T-helper 2 cell treated with Interferon-gamma antibody and Interleukin-4, amounts not matched to agents 100 ng/mL and 5 ng/mL, for 36 hours (primary cell): ENCODE measurements at regions not wholly inside any gene's neighbourhood (a gene's known extent, or its start where the extent isn't known, plus 50 kb on each side); places are given as distances from the start of the nearest gene placed in this dataset.

Experiments
- intact Hi-C: fragments of 100-400 bp; cut with micrococcal nuclease; formaldehyde crosslinking; loops from one replicate; pipeline ENCODE4 v1.15.1; 2023

DNA sequence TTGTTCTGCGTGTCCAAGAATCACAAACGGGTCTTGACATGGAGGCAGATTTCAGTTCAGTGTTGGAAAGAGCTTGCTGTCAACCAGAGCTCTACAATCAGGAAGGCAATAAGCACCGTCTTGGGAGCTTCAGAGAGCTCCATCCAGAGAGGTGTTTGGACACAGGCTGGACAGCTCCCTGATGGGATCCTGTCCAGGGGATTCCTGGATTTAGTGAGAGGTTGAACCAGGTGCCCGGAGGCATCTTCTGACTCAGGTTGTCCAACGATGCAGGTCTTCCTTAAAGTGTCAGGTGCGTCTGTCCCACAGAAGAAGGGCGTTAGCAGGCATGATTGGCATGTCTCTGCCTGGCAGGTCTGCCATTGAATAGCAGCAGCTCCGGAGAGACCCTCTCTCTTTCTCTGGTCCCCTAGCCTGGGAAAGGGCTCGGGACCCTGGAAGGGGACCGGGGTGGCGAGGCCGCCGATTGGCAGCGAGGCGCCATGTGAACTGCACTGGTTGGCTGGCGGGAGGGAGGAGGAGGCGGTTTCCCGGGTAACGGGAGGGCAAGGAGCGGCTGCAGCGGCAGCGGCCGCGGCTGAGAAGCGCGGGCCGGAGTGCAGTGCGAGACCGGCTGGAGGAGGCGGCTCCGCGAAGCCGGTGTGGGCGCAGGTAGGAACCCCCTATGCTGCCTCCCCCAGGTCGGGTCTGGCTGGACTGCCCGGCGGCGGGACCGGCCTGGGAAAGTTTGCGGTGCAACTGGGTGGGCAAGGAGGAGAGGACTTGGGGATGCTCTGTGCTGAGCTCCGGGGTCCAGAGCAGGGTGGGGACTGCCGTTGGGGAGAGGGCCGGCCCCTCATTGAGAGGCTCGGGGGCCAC lies 104.1 kb upstream of the E2F8 start:
- intact Hi-C loops: no loop called here

DNA sequence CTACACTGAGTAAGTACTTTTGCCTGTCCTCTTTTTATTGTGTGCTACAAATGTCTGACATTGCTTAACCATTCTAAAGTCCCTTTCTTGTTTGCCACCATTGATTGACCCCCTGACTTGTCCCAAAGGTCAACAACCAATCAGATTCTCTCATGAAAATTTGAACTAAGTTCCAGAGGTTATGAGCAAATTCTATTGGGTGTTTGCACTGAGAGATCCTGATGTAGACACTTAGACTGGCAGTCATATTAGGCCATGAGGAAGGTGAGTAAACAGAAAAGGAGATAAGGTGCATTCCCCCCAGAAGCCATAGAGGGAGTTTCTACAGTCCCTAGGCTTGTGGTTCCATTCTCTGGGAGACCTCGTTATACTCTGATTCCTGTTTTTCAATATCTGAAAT lies 101.3 kb upstream of the E2F8 start:
- intact Hi-C loops: no loop called here

DNA sequence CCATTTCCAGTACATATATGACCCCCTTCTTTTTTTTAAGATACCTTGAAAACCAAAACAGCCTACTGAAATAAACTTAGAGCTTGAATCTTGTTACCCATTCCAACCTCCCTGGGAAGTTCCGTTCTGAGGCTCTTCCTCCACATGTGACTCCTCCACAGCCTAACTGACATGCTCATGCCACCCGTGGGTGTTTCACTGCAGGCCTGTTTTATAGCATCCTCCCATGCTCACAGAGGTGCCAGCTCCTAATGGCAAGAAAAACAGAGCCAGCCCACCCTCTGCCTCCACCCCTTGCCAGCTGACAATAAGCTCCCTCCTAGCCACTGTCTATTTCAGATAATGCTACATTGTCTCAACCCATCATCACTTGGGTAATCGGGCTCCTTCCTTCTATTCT lies 97.6 kb upstream of the E2F8 start:
- intact Hi-C loops: no loop called here

DNA sequence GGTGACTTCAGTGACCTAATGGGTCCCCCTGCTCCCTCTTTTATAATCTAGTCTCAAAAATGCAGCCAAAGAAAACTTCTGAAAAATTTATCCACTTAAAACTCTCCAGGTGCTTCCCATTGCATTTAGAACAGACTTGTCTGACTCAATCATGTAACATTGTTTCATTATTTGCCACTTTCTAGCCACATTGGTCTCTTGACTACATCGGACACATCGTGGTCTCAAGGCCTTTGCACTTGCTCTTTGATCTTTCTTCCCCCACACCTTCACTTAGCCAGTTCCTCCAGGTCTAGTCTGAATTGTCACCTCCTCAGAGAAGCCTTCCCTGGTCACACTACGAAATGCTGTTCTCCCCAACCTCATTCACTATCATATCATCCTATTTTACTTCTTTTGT lies 97.0 kb upstream of the E2F8 start:
- intact Hi-C loops: no loop called here

DNA sequence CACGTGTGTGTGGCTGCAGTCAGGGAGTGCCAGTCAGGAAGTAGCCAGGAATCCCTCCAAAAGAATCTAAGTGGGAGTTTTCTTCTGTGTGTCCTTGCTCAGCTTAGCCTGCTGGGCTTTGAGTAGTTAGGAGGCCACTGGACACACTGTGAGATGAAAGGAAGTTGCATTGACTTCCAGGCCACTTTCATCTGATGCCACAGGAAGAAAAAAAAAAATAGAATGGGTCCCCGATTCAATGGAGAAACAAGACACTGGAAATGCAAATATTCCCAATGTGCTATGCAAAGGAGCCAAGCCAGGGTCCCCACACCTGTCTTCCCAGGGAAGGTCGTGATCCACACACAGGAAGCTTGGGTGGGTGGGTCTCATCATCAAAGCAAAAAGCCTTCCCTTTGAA lies 95.6 kb upstream of the E2F8 start:
- intact Hi-C loops: no loop called here

DNA sequence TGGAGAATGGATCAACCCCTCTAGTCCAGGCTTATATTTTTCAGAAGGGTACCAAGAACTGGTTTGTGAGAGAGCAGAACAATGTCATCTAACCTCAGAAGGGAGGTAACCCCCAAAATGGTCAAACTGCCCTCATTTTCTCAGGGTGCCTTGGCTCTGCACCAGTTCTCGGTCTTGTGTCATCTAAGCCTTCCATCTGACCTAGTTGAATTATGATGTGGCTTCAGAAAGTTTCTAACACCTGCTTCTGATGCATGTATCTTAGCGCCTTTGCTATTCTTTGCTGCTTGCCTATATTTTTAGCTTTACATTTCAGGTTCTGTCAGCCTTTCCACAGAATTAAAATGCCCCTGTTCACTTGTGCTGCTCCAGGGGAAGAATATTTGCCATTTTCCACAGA lies 91.7 kb upstream of the E2F8 start:
- intact Hi-C loops: no loop called here

DNA sequence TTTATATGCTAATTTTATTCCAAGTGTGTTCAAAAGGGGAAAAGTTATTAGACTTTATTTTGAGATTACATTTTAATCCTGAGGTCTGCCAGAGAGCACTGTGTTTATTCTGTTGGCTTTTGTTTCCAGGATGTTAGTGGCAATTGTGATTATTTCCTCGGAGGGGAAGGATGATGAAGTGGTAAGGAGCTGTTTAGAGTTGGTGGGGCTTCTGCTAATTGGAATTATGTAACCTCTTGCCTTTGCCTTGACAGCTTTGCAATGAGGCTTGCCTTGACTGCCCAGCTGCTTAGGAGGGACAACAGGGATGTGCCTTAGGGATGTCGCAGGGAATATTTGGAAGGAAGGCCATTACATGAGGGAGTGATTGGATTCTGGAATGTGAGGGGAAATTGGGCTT lies 89.7 kb upstream of the E2F8 start:
- intact Hi-C loops: no loop called here

DNA sequence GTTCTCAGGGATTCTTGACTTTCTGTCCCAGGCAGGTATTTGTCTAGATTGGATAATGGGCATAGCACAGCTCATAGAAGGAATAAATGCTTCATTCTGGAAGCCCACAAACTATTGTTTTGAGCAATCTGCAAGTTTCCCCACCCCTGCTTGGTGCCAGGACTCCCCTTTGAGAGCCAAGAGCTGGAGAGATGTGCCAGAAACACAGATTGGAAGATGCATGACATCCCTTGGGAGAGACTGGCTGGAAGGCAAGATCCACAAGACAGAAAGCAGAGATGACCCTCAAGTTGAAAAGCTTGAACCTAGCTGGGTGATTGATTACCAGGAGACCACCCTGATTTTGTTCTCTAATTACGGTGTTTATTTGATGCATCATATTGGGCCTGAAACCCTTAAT lies 89.2 kb upstream of the E2F8 start:
- intact Hi-C loops: no loop called here

DNA sequence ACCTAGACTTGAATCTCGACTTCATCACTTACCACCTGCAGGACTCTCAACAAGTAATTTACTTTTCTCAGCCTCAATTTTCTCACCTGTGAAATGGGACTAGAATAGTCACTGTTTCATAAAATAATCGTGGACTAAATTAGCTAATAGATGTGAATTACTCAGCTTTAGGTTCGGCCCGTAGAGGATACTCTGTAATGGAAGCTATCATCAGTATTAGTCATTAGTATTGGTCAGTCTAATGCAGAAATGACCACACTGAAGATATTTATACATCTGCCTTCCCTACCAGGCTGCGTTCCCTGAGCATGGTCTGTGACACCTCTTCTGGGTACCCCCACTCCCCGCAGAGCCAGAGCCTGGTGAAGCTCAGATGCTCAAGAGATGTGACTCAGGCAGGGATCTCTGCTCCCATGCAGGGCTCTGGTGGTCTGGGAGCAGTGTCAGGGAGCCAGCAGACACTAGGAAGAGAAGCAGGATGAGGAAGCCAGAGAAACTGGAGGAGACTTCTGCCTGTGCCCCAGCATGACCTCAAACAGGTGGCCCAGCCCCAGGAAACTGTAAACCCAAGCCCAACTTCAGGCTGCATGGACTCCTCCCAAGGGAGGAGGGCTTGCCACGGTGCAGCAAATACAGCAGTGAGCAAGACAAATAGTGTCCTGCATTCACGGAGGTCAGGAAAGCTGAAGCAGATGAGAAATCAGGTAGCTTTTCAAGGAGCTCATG lies 88.0 kb upstream of the E2F8 start:
- intact Hi-C loops: no loop called here

DNA sequence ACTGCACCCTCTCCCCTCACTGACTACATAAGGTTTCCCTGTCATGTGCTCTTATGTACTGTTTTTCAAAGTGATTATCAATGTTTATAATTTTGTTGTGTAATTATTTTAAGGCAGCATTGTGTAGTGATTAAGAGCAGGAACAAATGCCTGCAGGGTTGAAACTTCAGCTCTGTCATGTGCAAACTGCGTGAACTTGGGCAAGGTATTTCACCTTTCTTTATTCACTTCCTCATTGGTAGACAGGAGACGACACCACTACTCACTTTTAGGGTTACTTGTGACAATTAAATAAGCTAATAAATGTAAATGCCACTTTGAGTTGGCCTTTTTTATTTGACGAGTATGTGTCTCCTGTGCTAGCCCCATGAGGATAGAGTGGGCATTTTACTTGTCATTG lies 86.5 kb upstream of the E2F8 start:
- intact Hi-C loops: no loop called here

DNA sequence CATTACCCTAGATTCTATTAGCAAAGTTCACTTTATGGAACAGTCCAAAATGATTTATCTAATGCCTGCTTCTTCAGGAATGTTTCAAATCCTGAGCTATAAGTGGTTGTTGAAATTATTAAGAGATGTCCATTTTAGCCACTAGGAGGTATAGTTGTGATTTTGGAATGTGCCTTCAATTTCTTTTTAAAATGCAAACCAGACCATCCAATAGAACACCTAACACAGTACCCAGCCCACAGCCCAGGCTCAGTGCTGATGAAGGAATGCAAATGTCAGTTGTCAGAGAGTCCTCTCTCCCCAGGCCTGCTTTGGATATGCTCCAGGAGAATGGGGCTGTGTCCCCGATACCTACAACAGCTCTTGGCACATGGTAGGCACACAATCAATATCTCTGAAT lies 85.8 kb upstream of the E2F8 start:
- intact Hi-C loops: no loop called here

DNA sequence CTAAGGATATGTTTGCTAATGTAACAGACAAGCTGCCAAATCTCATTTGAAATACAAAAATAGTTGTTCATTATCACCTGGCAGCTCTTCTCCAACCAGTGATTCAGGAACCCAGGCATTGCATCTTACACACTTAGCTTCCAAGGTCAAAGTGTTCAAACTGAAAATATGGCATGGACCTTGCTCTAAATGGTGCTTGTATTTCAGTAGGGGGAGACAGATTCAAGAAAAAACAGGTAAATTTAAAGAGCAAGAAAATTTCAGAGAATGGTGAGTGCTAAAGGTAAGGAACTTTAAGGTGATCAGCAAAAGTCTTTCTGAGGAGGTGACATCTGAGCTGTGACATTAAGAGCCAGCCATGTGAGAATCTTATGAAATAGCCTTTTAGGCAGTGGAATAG lies 82.8 kb upstream of the E2F8 start:
- intact Hi-C loops: no loop called here

DNA sequence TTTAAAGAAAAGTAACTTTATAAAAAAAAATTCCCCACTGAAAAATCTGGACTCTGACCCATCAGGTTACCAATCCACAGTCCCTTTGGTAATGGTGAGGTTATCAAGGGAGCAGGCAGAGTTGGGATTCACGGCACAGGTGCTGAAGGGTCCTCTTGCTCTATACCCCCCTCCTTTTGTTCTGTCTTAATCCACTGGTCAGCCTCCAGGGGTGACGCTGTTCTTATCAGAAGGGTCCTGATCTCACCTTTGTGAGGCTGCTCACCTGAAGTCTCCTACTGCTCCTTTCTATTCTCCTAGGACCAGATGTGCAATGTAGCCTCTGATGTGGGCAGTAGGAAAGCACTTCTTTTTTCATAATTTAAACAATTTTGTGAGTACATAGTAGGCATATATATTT lies 80.6 kb upstream of the E2F8 start:
- intact Hi-C loops: no loop called here

DNA sequence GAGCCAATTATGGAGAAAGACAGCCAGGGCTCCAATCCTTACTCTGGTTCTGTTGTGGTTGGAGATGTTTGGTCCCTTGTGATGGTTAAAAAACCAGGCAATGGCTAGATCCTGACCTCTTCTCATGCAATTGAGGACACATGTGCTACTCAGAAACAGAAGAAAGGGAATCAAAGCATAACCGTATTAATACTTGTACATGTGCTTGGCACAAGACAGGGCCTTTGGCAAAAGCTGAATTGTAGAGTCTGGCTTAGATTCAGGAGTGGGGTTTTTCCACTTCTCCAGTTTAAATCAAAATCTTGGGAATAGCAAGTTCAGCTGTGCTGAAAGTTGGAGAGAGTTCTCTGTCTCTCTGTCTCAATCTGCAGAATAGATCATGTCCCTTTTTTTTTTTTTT lies 80.1 kb upstream of the E2F8 start:
- intact Hi-C loops: no loop called here

DNA sequence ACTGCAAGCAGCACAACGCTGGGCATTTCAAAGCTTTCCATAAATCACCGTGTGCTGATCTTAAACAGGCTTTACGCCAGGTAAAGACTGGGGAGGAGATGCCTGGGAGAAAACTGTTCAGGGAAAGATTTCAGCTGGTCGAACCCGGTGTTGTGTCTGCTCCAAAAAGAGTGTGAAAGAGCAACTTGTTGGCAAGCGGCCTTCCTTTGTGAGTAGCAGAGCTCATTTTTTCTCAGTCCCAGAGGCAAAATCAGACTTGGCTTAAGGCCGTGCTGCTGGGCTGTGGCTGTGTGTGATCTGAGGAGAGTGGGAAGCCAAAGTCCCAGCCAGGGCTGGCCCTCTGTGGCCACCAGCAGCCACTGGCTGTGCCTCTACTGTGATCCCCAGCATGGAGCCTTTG lies 75.7 kb upstream of the E2F8 start:
- intact Hi-C loops: no loop called here

DNA sequence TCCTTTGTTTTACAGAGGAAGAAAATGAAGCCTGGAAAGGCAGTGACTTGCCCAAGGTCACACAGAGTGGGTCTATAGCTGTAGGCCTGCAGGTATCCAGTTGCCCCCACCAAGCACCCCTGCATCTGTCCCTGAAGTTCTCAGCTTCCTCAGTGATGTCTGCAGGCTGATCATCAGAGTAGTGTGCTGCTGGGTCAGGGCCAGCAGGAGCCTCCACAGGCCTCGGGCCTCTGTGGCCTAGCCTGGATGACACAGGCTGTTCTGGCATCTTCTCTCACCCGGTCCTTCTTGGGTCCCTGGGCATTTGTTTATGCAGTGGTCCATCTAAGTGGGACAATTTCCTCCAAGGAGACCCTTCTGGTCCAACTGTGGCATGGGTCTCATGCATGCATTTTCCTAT lies 74.8 kb upstream of the E2F8 start:
- intact Hi-C loops: no loop called here

DNA sequence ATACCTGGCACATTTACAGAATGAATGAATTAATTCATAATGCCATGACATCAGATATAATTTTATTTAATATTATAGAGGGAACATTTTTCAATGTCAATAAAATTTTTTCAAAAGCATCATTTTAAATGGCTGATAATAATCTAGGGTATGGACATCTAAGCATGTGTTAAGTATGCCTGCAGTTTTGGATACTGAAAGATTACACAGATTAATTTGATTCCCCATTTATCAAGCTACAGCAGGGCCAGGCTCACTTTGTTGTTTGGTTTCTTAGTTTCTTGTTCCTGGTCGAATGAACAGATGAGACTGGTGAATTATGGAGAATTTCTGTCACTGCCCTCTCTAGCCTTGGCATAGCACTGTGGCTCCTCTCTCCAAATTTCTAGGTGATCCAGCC lies 72.4 kb upstream of the E2F8 start:
- intact Hi-C loops: no loop called here

DNA sequence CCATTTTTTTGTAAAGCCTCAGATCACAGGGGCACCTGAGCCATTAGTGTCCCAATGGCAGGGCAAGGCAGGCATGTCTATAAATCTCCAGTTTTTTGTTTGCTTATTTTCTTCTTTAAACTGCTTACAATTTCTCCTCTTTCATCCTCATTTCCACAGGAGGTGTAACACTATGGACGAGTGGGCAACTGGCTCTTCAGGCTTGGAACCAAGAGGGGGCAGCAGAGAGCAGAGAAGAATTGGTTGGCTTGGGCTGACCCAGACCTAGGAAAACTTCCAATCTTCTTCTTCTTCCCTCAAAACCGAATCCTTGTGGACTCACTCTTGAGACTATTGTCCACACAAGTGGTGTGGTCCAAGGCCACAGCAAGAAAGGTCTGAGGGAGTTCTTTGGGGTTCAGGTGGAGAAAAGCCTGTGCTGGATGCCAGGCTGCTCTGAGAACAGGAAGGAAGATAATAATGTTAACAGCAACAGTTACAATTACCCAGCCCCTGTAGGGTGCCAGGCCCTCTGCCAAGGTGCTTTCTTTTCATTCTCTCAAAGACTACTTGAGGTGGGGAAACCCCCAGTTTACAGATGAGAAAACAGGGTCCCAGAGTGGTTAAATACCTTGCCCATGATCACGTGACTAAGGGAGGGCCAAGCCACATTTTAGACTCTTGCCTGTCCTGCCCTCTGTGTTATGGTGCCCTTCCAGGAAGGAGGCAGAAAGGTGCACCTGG lies 70.7 kb upstream of the E2F8 start:
- intact Hi-C loops: loop anchor here (1.0 kb wide), 1 partner anchor 242 kb away; no protein-coding TSS in a partner anchor

DNA sequence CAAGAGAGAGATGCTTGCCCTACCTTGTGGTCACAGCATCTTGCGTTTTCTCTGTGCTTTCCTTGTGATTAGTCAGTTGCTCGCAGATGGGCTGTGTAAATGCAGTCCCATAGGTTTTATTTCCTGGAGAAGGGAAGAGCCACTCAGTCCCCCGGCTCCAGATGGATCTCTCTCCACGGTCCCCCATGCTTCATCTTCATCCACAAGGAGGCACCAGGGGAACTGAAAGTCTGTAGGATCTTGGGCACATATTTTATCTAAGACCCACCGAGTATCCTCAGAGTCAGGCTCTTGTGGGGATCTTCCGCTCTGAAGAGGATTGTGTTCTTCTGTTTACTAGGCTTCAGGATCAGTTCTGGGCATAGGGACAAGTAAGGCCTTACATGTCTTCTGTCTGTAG lies 66.8 kb upstream of the E2F8 start:
- intact Hi-C loops: no loop called here

DNA sequence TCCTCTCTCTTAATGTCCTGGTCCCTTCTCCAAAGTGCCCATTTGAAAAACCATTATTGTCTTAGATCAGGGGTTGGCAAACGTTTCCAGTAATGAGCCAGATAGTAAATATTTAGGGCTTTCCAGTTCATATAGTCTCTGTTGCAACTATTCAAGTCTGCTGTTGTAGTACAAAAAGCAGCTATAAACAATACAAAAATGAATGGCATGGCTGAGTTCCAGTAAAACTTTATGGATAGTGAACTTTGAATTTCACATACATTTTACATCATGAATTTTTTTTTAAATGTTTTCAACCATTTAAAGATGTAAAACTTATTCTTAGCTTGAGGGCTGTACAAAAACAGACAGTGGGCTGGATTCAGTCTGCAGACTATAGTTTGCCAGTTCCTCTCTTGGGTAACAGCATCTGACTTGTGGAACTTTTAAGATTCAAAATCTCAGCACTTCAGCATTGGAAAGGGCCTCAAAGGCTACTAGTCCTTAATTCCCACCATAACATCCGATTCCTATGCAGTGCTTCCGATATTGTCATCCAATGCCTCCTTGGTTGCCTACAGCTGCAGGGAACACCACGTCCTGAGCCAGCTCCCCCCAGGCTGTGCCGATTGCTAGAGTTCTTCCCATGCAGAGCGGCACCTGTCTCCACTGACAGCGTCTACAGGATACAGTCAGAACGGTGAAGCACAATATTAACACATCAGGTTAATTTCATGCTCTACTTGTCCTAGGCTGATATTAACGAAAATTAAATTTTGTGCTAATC lies 65.6 kb upstream of the E2F8 start:
- intact Hi-C loops: no loop called here

DNA sequence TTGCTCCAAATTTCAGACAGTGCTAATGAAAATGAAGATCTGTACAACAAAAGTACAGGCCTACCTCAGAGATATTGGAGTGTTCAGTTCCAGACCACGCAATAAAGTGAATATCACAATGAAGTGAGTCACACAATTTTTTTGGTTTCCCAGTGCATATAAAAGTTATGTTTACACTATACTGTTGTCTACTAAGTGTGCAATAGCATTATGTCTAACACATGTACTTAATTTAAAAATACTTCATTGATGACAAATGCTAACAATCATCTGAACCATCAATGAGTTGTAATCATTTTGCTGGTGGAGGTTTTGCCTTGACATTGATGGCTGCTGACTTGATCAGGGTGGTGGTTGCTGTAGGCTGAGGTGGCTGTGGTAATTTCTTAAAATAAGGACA lies 60.6 kb upstream of the E2F8 start:
- intact Hi-C loops: no loop called here

DNA sequence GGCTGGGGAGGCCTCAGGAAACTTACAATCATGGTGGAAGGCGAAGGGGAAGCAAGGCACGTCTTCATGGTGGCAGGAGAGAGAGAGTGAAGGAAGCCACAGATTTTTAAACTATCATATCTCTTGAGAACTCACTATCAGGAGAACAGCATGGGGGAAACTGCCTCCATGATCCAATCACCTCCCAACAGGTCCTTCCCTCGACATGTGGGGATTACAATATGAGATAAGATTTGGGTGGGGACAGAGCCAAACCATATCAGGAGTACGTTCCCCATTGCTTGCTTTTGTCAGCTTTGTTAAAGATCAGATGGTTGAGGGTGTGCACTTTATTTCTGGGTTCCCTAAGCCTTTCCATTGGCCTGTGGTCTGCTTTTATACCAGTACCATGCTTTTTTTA lies 53.7 kb upstream of the E2F8 start:
- intact Hi-C loops: no loop called here
